A673 (cell line): ENCODE measurements at regions not wholly inside any gene's neighbourhood (a gene's known extent, or its start where the extent isn't known, plus 50 kb on each side); places are given as distances from the start of the nearest gene placed in this dataset.

Source experiments
- BruUV-seq: library from RNA; stranded (reverse); fragments of 400-500 nt; replicated peaks from 2 replicates; lab custom pipeline; 2021; lab: Mats Ljungman, UMichigan
- CTCF ChIA-PET: fragments of 300-600 bp; sonication (Branson Sonifier 250); formaldehyde crosslinking; loops from one replicate; lab custom pipeline; 2022; ENCODE audit warnings: antibody characterized with exemption; lab: Charles Lee
- POLR2A ChIA-PET: fragments of 300-600 bp; sonication (Branson Sonifier 250); formaldehyde crosslinking; loops from one replicate; lab custom pipeline; 2022; ENCODE audit warnings: antibody characterized with exemption; ENCODE audit not compliant: low non-redundant PET; lab: Charles Lee
- DNase-seq: peaks from one replicate; pipeline ENCODE4 v3.0.0-alpha.2; 2015; ENCODE audit warnings: low spot score
- H3K27ac ChIP-seq: fragments of 200-600 bp; sonication (generic); 2 replicates; pipeline ENCODE4 v1.5.1; 2016; ENCODE audit warnings: mixed run types, low read depth, mild to moderate bottlenecking, mixed read lengths, antibody characterized with exemption, low read length; ENCODE audit not compliant: poor library complexity, severe bottlenecking
- H3K27me3 ChIP-seq: fragments of 200-600 bp; sonication (generic); replicated peaks from 2 replicates; pipeline ENCODE4 v1.6.1; 2017; ENCODE audit warnings: mixed run types, low read depth, mild to moderate bottlenecking, mixed read lengths, antibody characterized with exemption, low read length; ENCODE audit not compliant: insufficient read depth, poor library complexity
- H3K36me3 ChIP-seq: fragments of 200-600 bp; sonication (generic); 2 replicates; pipeline ENCODE4 v1.6.1; 2016; ENCODE audit warnings: mixed run types, mild to moderate bottlenecking, mixed read lengths, antibody characterized with exemption, low read length; ENCODE audit not compliant: insufficient read depth, poor library complexity, severe bottlenecking
- H3K4me1 ChIP-seq: fragments of 200-600 bp; sonication (generic); 2 replicates; pipeline ENCODE4 v1.6.1; 2017; ENCODE audit warnings: mixed run types, mild to moderate bottlenecking, mixed read lengths, antibody characterized with exemption, low read length; ENCODE audit not compliant: insufficient read depth, poor library complexity, severe bottlenecking
- H3K4me3 ChIP-seq: fragments of 200-600 bp; sonication (generic); 2 replicates; pipeline ENCODE4 v1.5.1; 2016; ENCODE audit warnings: low read depth, mixed run types, mild to moderate bottlenecking, mixed read lengths, low read length; ENCODE audit not compliant: poor library complexity, severe bottlenecking
- H3K9me3 ChIP-seq: fragments of 200-600 bp; sonication (generic); 2 replicates; pipeline ENCODE4 v1.6.1; 2016; ENCODE audit warnings: mixed run types, low read depth, mild to moderate bottlenecking, mixed read lengths, antibody characterized with exemption, low read length; ENCODE audit not compliant: poor library complexity, severe bottlenecking
- CTCF ChIP-seq: fragments of 300-800, 200-600 bp; sonication (generic); conservative IDR thresholded peaks from 2 replicates; pipeline ENCODE4 v1.5.1; 2017; ENCODE audit warnings: low read depth, mild to moderate bottlenecking, antibody characterized with exemption, low read length, moderate library complexity, mixed read lengths
- EZH2 ChIP-seq: fragments of 200-600 bp; sonication (generic); IDR thresholded peaks from 2 replicates; pipeline ENCODE4 v1.6.1; 2017; ENCODE audit warnings: borderline replicate concordance, low read depth, mild to moderate bottlenecking, mixed read lengths, antibody characterized with exemption, low read length; ENCODE audit not compliant: poor library complexity, severe bottlenecking
- intact Hi-C: fragments of 100-400 bp; cut with micrococcal nuclease; formaldehyde crosslinking; loops from one replicate; pipeline ENCODE4 v1.10.0; 2022; ENCODE audit not compliant: unreplicated experiment

DNA sequence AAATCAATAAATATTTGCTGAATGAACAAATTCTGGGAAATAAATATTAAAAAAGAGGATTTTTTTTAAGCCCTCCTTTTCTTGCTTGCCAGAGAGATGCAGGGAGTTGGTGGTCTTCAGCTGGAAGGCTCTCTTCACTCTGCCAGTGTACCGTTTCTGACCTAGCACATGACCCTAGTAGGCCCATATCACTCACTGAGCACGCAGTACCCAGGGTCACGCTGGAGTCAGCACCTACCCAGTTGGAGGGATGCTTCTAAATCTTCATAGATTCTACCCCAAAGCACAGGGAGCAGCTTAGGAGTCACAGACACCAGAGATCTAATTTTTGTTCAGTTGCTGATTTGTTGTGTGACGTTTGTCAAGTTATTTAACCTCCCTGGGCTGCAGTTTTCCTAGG is 195.4 kb upstream of the TBX3 start:
- Histone ChIP-seq H3K4me1 (no peaks in the 10 kb centered on the region), H3K4me3 (no peak overlapping the region), H3K9me3 (no peaks in the 10 kb centered on the region), H3K36me3 (no peaks in the 10 kb centered on the region), H3K27ac (no peak overlapping the region), H3K27me3 (no peaks in the 10 kb centered on the region)
- no peak for TF ChIP-seq EZH2
- no peak for TF ChIP-seq CTCF
- ChIA-PET POLR2A (no interaction called here), CTCF (no interaction called here)
- no peak for DNase-seq
- intact Hi-C loops: no loop called here
- BruUV-seq: no TSS peak

GRCh38 chr12:114878781-114879180 is 194.8 kb upstream of the TBX3 start:
- TF ChIP-seq CTCF (no peak), EZH2 (no peak)
- Histone ChIP-seq H3K4me3 (no peak overlapping the region), H3K36me3 (no peaks in the 10 kb centered on the region), H3K9me3 (no peaks in the 10 kb centered on the region), H3K27ac (no peak overlapping the region), H3K4me1 (no peaks in the 10 kb centered on the region), H3K27me3 (no peaks in the 10 kb centered on the region)
- POLR2A ChIA-PET: no interaction called here
- intact Hi-C loops: no loop called here
- DNase-seq: no peak
- CTCF ChIA-PET: no interaction called here
- no TSS peak for BruUV-seq

DNA sequence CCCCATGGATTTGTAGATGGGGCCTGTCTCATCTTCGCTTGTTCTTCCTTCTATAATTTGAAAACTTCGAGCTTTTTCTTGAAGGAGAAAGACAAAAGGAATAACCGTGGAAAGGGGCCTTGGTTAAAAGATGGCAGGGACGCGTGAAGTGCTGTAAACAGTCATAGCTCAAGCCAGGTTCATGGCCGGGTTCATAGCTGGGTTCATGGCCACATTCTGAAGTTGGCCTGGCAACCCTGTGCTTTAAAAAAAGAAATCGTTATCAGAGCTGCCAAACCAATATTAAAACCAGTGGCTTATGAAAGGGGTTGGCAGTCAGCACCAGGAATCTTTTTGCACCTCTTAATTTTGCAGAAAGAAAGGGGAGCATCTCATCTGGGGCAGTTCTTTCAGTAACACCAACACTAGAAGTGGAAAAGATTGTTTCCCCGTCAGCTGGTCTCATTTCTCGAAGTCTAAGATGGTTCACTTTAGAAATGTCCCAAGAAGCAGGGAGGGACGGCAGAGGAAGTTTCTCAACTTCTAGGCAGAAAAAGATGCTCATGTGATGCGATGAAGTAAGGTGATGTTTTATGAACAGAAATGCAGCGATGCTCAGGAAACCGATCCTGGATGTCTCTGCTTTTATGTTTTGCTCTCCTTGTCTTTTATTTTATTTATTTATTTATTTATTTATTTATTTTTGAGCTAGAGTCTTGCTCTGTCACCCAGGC is 193.1 kb upstream of the TBX3 start:
- no peaks in the 10 kb centered on the region for H3K36me3 ChIP-seq
- POLR2A ChIA-PET: no interaction called here
- intact Hi-C loops: no loop called here
- DNase-seq: no peak
- no TSS peak for BruUV-seq
- H3K9me3 ChIP-seq: no peaks in the 10 kb centered on the region
- no peaks in the 10 kb centered on the region for H3K4me1 ChIP-seq
- no peak overlapping the region for H3K27ac ChIP-seq
- CTCF ChIA-PET: no interaction called here
- TF ChIP-seq CTCF (no peak), EZH2 (no peak)
- no peak overlapping the region for H3K4me3 ChIP-seq
- H3K27me3 ChIP-seq: no peaks in the 10 kb centered on the region
